GM18511 (cell line): ENCODE measurements at regions not wholly inside any gene's neighbourhood (a gene's known extent, or its start where the extent isn't known, plus 50 kb on each side); places are given as distances from the start of the nearest gene placed in this dataset.
"Not testable (repeated sequence)": the region's sequence is repeated elsewhere in the genome, so short reads cannot be mapped to it uniquely, and the experiment has no call there.

ENCODE experiments used
- ATAC-seq: cut with Tn5 transposase; IDR thresholded peaks from one replicate; pipeline ENCODE4 v1.9.1; 2021; ENCODE audit warnings: mild to moderate bottlenecking, moderate library complexity; ENCODE audit not compliant: unreplicated experiment

GRCh38 chr17:52653014-52653413 lies 494.5 kb upstream of the CA10 start:
- ATAC-seq, result no peak

DNA sequence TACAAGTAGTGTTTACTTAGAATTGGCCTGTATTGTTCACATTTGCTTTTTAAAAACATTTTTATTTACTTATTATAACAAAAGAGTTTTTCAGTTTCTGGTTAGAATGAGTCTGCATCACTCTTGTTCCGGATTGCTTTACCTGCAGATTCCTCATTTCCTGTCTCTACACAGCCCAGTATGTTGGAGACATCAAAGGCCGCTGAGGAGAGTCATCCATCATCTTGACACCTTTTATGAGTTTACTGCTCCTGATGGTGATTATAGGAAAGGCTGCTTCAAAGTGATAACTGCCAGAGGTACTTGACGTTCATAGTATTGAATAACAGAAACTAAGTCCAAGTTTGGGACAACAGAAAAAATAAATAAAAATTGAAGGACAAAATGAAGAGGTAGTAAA lies 490.5 kb upstream of the CA10 start:
- no peak for ATAC-seq

GRCh38 chr17:52647411-52647810 lies 488.9 kb upstream of the CA10 start:
- ATAC-seq, result no peak

GRCh38 chr17:52636443-52636842 lies 477.9 kb upstream of the CA10 start:
- ATAC-seq, result no peak

DNA sequence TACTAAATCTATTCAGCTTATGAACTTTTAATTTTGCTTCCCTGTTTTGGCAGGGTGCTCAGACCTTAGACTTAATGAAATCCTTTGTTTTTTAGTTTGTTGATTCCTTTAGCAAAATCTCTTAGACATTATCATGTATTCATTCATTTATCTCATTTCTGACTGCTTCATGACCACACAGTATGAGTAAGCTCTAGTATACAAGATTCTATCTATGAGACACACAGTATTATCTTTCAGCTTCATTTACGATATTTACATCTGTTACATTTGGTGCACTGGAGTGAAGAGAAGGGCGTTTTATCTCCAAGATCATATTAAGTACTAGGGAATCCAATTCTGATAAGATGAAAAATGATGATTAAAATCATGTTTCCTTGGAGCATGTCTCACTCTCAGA lies 448.1 kb upstream of the CA10 start:
- ATAC-seq, result no peak

DNA sequence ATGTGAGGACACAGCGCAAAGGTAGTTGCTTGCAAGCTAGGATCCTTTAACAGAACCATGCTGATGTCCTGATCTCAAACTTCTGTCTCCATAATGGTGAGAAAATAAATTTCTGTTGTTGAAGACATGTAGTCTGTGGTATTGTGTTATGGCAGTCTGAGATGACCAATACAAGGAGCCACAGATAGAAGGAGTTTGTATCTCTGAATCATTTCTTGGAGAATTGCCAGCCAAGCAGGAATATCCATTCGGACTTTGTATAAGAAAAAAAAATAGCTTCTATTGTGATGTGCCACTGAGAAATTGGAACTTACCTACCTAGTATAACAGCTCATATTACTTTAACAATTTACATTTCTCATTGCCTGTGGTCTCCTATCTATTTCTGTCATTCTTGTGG lies 447.6 kb upstream of the CA10 start:
- ATAC-seq, result no peak

DNA sequence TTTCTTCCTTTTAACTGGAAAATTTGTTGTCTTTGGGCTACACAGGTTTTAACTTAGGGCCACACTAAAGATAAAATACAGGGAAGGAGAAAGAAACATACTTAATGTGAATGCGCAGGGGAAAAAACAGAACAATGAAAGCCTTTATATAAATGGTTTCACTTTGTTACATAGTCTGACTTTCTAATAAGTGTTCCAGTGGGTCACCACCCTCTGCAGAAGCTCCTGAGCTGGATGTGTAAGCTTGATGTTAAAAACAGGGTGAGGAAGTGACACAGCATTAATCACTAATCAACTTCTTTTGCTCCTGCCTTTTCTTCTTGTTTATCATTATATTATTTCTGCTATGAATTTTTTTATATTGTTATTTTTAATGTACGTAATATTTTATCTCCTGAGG lies 445.6 kb upstream of the CA10 start:
- ATAC-seq, result no peak

DNA sequence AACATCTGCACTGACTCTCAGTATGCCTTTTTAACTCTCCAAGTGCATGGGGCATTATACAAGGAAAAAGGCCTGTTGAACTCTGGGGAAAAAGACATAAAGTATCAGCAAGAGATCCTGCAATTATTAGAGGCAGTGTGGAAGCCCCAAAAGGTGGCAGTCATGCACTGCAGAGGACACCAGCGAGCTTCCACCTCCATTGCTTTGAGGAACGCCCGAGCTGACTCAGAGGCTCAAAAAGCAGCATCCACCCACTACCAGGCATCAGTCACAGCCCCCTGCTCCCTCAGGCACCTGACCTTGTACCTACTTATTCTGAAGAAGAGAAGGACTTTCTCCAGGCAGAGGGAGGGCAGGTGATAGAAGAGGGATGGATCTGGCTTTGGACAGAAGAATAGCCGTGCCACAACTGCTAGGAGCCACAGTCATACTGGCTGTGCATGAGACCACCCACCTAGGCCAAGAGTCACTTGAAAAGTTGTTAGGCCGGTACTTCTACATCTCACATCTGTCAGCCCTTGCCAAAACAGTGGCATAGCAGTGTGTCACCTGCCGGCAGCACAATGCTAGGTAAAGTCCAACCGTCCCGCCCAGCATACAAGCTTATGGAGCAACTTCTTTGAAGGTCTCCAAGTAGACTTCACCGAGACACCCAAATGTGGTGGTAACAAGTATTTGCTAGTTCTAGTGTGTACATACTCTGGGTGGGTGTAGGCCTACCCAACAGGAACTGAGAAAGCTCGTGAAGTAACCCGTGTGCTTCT lies 439.1 kb upstream of the CA10 start:
- not testable (repeated sequence) for ATAC-seq

- ATAC-seq, result no peak
Observed at GRCh38 chr17:52594516-52594915, 436.0 kb upstream of the CA10 start.

DNA sequence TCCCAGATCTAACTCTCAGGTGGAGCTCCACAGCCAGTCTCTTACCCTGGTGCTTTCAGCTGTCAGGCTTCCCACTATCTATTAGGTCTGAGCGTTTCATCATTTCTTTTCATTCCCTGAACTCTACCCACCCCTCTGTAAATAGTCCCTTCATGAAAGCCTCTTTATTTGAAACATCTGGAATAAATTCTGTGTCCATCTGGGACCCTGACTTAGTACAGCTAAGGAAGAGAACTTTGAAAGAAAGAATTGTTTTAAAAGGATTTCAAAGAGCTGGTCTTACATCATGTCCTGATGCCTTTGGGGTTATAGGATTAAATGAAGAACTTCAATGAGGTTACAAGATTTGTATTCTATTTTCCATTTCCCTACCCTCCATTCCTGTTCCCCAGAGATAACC lies 388.5 kb upstream of the CA10 start:
- ATAC-seq, result no peak

- no peak for ATAC-seq
Observed at GRCh38 chr17:52546493-52546892, 388.0 kb upstream of the CA10 start.

GRCh38 chr17:52537421-52537820 lies 378.9 kb upstream of the CA10 start:
- no peak for ATAC-seq

DNA sequence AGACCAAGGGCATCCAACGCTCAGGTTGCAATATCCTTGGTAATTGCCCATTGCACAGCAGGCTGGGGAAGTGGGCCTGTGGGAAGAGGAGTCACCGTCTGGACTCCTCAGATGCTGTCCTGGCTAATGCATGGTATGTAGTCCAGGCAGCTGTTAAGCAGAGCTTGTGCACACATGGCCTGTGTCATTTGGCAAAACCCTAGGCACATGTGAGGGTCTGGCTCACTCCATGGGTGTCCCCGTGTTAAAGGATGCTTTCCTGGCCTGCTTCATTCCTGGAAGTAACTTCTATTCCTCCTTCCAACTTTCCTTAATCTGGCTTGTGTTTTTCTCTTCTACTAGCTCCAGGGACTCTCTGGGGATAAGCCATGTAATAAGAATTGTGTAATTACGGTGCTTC lies 378.0 kb upstream of the CA10 start:
- ATAC-seq, result no peak

GRCh38 chr17:52532373-52532772 lies 373.9 kb upstream of the CA10 start:
- no peak for ATAC-seq

GRCh38 chr17:52524096-52524637 lies 365.7 kb upstream of the CA10 start:
- no peak for ATAC-seq

- ATAC-seq, result no peak
Observed at GRCh38 chr17:52517176-52517575, 358.7 kb upstream of the CA10 start.

DNA sequence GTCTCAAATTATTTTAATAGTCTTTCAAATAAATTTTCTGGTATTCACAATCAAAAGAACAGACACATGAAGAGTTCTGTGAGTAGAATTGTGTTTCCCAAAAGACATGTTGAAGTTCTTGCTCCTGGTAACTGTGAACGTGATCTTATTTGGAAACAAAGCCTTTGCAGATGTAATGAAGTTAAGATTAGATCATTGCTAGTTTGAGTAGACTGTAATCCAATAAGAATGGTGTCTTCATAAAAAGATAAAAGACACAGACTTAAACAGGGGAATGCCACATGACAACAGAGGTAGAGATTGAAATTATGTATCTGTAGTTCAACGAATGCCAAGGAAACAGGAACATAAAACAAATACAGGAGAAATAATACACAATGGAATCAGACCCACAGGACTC lies 357.4 kb upstream of the CA10 start:
- ATAC-seq, result no peak

DNA sequence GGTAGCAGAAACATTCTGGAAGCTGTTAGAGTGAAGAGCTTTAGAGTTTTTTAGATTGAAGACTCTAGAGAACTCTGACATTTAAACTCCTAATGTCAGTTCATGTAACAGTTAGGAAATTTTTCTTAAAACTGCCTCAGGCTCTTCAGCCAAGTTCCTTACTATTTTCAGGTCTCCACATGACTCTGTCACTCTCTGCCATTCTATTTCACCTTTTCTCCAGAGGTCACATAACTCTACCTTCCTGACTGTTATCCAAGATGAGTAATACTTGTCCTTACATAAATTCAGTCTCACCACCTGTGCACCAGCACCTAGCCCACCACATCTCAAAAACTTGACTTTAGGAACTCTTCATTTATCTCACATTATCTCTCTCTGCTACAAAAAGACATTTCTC lies 347.1 kb upstream of the CA10 start:
- no peak for ATAC-seq

- ATAC-seq, result no peak
Observed at GRCh38 chr17:52504081-52504480, 345.6 kb upstream of the CA10 start.

DNA sequence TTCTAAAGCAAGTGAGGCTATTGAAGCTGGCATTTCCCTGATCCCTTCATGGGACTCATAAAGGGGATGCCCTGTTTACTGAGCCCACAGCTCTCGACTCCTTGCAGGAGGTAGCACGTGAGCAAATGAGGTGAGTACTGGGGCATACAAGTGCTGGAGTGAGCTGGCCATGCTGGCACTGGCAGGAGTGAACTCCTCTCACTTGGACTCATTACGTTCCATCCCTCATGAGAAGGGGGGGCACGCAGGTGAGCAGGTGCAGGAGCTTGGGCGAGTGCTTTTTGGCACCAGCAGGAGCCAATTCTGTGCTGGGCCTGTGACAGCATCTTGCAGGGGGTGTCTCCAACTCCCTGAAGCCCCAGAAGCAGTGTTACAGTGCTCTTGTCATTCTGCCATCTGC lies 337.1 kb upstream of the CA10 start:
- ATAC-seq, result no peak

DNA sequence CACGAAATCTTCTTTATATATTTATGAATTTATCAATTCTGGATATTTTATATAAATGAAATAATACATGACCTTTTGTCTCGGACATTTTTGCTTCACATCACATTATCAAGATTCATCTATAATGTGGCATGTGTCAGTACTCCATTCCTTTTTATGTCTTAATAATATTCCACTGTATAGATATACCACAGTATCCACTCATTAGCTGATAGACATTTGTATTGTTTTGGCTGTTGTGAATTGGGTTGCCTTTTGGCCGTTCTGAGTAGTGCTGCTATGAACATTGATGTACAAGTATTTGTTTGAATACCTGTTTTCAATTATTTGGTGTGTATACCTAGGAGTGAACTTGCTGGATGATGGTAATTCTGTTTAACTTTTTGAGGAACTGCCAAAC lies 323.8 kb upstream of the CA10 start:
- ATAC-seq, result no peak

DNA sequence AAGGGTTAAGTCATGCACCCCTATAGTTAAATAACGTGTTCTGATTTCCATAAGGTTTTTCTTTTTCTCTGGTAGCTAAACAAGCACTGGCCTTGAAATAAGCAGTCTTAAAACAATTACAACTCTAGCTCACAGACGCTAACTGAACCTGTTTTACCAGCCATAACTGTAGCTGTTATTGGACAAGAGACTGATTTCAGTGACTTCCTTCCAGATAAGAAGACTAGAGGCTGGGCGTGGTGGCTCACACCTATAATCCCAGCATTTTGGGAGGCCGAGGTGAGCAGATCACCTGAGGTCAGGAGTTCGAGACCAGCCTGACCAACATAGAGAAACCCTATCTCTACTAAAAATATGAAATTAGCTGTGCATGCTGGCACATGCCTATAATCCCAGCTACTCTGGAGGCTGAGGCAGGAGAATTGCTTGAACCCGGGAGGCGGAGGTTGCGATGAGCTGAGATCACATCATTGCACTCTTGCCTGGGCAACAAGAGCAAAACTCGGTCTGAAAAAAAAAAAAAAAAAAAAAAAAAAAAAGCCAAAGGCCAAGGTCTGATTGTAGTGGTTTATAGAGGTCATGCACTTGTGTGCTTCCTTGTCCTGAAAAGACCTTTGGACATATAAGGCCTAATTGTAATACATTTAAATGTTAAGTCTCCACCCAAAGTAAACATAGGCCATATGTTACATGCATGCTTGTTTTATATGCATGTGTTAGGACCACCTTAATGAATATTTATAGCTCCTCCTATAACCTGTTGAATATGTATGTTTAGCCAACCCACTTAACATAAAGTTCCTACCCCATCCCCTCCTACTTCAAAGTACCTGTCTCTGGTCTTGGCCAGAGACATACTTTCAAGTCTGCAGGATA lies 319.5 kb upstream of the CA10 start:
- ATAC-seq, result no peak
